ENCODE measurements at regions not wholly inside any gene's neighbourhood (a gene's known extent, or its start where the extent isn't known, plus 50 kb on each side); places are given as distances from the start of the nearest gene placed in this dataset.

GRCh38 chr3:10628891-10629670 is 123.7 kb upstream of the ATP2B2 start:
- TF ChIP-seq CTCF (IDR thresholded peaks at IDR 0.05) (no peak), POLR2A (IDR thresholded peaks at IDR 0.05) (no peak)

Data from testis (tissue), 2 donors.